ENCODE measurements at regions not wholly inside any gene's neighbourhood (a gene's known extent, or its start where the extent isn't known, plus 50 kb on each side); places are given as distances from the start of the nearest gene placed in this dataset.
"Not testable (repeated sequence)": the region's sequence is repeated elsewhere in the genome, so short reads cannot be mapped to it uniquely, and the experiment has no call there.

DNA sequence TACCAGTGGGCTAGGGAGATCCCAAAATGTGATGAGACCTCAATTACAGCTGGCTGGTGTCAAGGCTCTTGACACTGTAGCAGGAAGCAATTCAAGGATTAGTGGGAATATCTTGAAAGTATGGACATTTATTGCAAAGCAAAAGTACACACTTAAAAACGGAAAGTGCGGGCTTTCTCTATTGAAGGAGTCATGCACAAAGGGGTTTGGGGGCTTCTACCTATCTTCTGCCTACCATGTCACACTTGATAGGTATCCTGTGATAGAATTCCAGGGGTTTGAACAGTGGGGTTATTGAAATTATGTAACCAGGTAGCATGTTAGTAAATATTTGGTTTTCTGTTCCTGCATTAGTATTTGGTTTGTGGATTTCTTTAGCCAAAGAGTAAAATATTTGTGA, 1652.1 kb upstream of the DDX18 start:
- H3K27ac ChIP-seq (ENCODE audit: low read depth in 2 of 2, low read length in 2 of 2) = no peak overlapping the region
- H3K4me3 ChIP-seq (ENCODE audit: low read length in 3 of 3) = no peak overlapping the region
- H3K4me1 ChIP-seq (ENCODE audit: control insufficient read depth in 2 of 3, insufficient read depth in 2 of 3, low read depth in 1 of 3, low read length in 3 of 3) = no peaks in the 10 kb centered on the region
- TF ChIP-seq, protein P1, sequence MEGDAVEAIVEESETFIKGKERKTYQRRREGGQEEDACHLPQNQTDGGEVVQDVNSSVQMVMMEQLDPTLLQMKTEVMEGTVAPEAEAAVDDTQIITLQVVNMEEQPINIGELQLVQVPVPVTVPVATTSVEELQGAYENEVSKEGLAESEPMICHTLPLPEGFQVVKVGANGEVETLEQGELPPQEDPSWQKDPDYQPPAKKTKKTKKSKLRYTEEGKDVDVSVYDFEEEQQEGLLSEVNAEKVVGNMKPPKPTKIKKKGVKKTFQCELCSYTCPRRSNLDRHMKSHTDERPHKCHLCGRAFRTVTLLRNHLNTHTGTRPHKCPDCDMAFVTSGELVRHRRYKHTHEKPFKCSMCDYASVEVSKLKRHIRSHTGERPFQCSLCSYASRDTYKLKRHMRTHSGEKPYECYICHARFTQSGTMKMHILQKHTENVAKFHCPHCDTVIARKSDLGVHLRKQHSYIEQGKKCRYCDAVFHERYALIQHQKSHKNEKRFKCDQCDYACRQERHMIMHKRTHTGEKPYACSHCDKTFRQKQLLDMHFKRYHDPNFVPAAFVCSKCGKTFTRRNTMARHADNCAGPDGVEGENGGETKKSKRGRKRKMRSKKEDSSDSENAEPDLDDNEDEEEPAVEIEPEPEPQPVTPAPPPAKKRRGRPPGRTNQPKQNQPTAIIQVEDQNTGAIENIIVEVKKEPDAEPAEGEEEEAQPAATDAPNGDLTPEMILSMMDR (IDR thresholded peaks at IDR 0.05; ENCODE audit: borderline replicate concordance, extremely low read depth, insufficient read depth) = no peak
- H3K36me3 ChIP-seq (ENCODE audit: control insufficient read depth in 2 of 3, insufficient read depth in 3 of 3, low read length in 3 of 3) = no peaks in the 10 kb centered on the region
- FAIRE-seq = no peak
- DNase-seq = no peak
- H3K27me3 ChIP-seq (ENCODE audit: control insufficient read depth, insufficient read depth, low read length) = no peaks in the 10 kb centered on the region
- H3K9me3 ChIP-seq (ENCODE audit: control insufficient read depth in 2 of 3, insufficient read depth in 1 of 3, low read length in 3 of 3) = peaks cover 0 to 2% (median 0%) of the 10 kb centered on the region in 3 donors
- no peak overlapping the region for H3K9ac ChIP-seq (ENCODE audit: low read length in 3 of 3)
- intact Hi-C loops (cut with DNase I) = no loop called here

DNA sequence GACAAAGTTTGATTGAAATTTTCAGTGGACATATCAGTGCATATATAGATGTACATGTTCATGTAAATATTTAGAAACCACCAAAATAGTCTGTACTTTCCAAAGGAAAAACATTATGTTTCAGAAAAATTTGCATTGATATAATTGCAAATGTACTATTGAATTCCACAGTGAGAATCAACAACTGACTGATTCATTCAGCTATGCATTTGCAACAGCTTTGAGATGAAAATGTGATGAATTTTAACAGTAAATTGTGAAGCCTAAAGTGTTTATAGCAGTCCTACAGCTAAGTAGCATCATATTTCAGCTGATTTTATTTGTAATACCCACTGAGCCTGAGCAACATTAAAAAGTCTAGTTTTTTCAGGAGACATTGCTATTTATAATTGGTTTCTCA, 1647.4 kb upstream of the DDX18 start:
- intact Hi-C loops (cut with DNase I) = no loop called here
- H3K4me1 ChIP-seq (ENCODE audit: control insufficient read depth in 2 of 3, insufficient read depth in 2 of 3, low read depth in 1 of 3, low read length in 3 of 3) = no peaks in the 10 kb centered on the region
- H3K9me3 ChIP-seq (ENCODE audit: control insufficient read depth in 2 of 3, insufficient read depth in 1 of 3, low read length in 3 of 3) = no peaks in the 10 kb centered on the region
- FAIRE-seq (no peak), DNase-seq (no peak)
- no peaks in the 10 kb centered on the region for H3K27me3 ChIP-seq (ENCODE audit: control insufficient read depth, insufficient read depth, low read length)
- no peak overlapping the region for H3K27ac ChIP-seq (ENCODE audit: low read depth in 2 of 2, low read length in 2 of 2)
- no peak overlapping the region for H3K9ac ChIP-seq (ENCODE audit: low read length in 3 of 3)
- H3K4me3 ChIP-seq (ENCODE audit: low read length in 3 of 3) = no peak overlapping the region
- no peaks in the 10 kb centered on the region for H3K36me3 ChIP-seq (ENCODE audit: control insufficient read depth in 2 of 3, insufficient read depth in 3 of 3, low read length in 3 of 3)
- TF ChIP-seq, protein P1 (IDR thresholded peaks at IDR 0.05; ENCODE audit: borderline replicate concordance, extremely low read depth, insufficient read depth) = no peak

- FAIRE-seq (no peak), DNase-seq (no peak)
- Histone ChIP-seq H3K27me3 (ENCODE audit: control insufficient read depth, insufficient read depth, low read length) (no peaks in the 10 kb centered on the region), H3K9ac (ENCODE audit: low read length in 3 of 3) (no peak overlapping the region), H3K9me3 (ENCODE audit: control insufficient read depth in 2 of 3, insufficient read depth in 1 of 3, low read length in 3 of 3) (no peaks in the 10 kb centered on the region), H3K36me3 (ENCODE audit: control insufficient read depth in 2 of 3, insufficient read depth in 3 of 3, low read length in 3 of 3) (no peaks in the 10 kb centered on the region), H3K4me1 (ENCODE audit: control insufficient read depth in 2 of 3, insufficient read depth in 2 of 3, low read depth in 1 of 3, low read length in 3 of 3) (no peaks in the 10 kb centered on the region), H3K27ac (ENCODE audit: low read depth in 2 of 2, low read length in 2 of 2) (no peak overlapping the region), H3K4me3 (ENCODE audit: low read length in 3 of 3) (no peak overlapping the region)
- TF ChIP-seq, protein P1 (IDR thresholded peaks at IDR 0.05; ENCODE audit: borderline replicate concordance, extremely low read depth, insufficient read depth) = no peak
- intact Hi-C loops (cut with DNase I) = no loop called here
These were observed 1634.4 kb upstream of the DDX18 start for GRCh38 chr2:116180072-116180471.

DNA sequence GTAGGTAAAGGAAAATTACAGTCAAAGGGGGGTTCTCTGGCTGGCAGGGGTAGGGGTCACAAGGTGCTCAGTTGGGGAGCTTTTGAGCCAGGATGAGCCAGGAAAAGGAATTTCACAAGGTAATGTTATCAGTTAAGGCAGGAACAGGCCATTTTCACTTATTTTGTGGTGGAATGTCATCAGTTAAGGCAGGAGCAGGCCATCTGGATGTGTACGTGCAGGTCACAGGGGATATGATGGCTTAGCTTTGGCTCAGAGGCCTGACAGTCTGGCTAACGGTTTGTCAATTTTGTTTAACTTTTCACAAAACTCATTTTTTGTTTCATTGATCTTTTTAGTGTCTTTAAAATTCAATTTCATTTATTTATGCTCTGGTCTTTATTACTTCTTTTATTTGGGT, 1623.8 kb upstream of the DDX18 start:
- H3K27me3 ChIP-seq (ENCODE audit: control insufficient read depth, insufficient read depth, low read length); FAIRE-seq; H3K27ac ChIP-seq (ENCODE audit: low read depth in 2 of 2, low read length in 2 of 2); intact Hi-C loops (cut with DNase I); H3K4me3 ChIP-seq (ENCODE audit: low read length in 3 of 3); DNase-seq; H3K36me3 ChIP-seq (ENCODE audit: control insufficient read depth in 2 of 3, insufficient read depth in 3 of 3, low read length in 3 of 3); H3K4me1 ChIP-seq (ENCODE audit: control insufficient read depth in 2 of 3, insufficient read depth in 2 of 3, low read depth in 1 of 3, low read length in 3 of 3); H3K9ac ChIP-seq (ENCODE audit: low read length in 3 of 3): not testable (repeated sequence)
- peaks cover 0 to 13% (median 0%) of the 10 kb centered on the region in 3 donors for H3K9me3 ChIP-seq (ENCODE audit: control insufficient read depth in 2 of 3, insufficient read depth in 1 of 3, low read length in 3 of 3)

Data from kidney (tissue), 13 donors.